Activated naive CD8-positive, alpha-beta T cell treated with anti-CD3 and anti-CD28 coated beads, Interleukin-2, amount 10 ng/mL, durations not matched to agents 7 days and 5 days (primary cell): ENCODE measurements at regions not wholly inside any gene's neighbourhood (a gene's known extent, or its start where the extent isn't known, plus 50 kb on each side); places are given as distances from the start of the nearest gene placed in this dataset.
A peak's percentile ranks its signal among the peaks of the same experiment; 100 is the strongest.
"Not testable (repeated sequence)": the region's sequence is repeated elsewhere in the genome, so short reads cannot be mapped to it uniquely, and the experiment has no call there.

Experiments
- ATAC-seq: fragments of 150-1000 bp; cut with Tn5 transposase; one replicate; pipeline ENCODE4 v1.10.0; 2021; ENCODE audit warnings: low read depth, moderate library complexity
- POLR2A ChIA-PET: fragments of 350-600 bp; sonication (Branson Sonifier 250); formaldehyde crosslinking; loops from one replicate; lab custom pipeline; 2021; ENCODE audit warnings: antibody characterized with exemption; lab: Charles Lee
- DNase-seq: peaks from one replicate; pipeline ENCODE4 v3.0.0; 2021
- H3K27ac Mint-ChIP-seq: one replicate; pipeline ENCODE4 v1.8.0; 2022; ENCODE audit warnings: mild to moderate bottlenecking, mixed read lengths
- H3K27me3 Mint-ChIP-seq: one replicate; pipeline ENCODE4 v1.8.0; 2022; ENCODE audit warnings: mild to moderate bottlenecking, moderate library complexity, mixed read lengths
- H3K36me3 Mint-ChIP-seq: one replicate; pipeline ENCODE4 v1.8.0; 2021; ENCODE audit warnings: mild to moderate bottlenecking, mixed read lengths
- H3K4me1 Mint-ChIP-seq: one replicate; pipeline ENCODE4 v1.8.0; 2021; ENCODE audit warnings: mixed read lengths
- H3K4me3 Mint-ChIP-seq: one replicate; pipeline ENCODE4 v1.8.0; 2022; ENCODE audit warnings: mild to moderate bottlenecking, moderate library complexity, mixed read lengths
- H3K9me3 Mint-ChIP-seq: one replicate; pipeline ENCODE4 v1.8.0; 2021; ENCODE audit warnings: mixed read lengths

DNA sequence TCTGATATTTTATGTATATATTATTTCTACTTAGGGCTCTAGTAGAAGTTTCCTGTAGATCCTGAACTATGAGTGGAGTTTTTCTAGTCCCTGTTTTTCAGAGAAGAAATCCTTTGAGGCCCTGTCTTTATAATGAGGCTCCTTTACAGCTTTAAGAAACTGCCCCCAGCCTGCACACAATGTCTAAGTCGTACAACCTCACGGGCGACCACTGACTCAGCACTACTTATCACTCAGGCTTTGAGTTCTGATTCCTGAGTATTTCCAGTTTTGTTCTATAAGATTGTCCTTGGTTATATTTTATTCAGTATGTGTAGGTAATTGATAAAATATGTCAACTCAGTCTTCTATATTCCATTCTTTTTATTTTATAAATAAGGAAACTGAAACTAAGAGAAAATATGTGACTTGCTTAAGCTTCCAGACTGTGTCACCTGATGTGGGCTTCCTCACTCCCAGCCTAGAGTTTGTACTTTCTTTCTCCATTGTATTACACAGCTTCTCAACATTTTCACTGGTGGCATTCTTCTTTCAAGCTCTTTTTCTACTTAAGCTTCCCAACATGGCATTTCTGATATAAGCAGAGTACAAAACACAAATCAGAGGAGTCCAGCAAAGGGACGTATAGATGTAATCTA, 167.0 kb downstream of the TBX18 start:
- no peaks in the 10 kb centered on the region for H3K36me3 Mint-ChIP-seq
- ATAC-seq, result no peak
- peaks cover 7% of the 10 kb centered on the region for H3K4me1 Mint-ChIP-seq
- POLR2A ChIA-PET, result no interaction called here
- no peaks in the 10 kb centered on the region for H3K27me3 Mint-ChIP-seq
- no peak overlapping the region for H3K4me3 Mint-ChIP-seq
- DNase-seq, result no peak
- H3K27ac Mint-ChIP-seq, result no peak overlapping the region
- peaks cover 2% of the 10 kb centered on the region for H3K9me3 Mint-ChIP-seq

DNA sequence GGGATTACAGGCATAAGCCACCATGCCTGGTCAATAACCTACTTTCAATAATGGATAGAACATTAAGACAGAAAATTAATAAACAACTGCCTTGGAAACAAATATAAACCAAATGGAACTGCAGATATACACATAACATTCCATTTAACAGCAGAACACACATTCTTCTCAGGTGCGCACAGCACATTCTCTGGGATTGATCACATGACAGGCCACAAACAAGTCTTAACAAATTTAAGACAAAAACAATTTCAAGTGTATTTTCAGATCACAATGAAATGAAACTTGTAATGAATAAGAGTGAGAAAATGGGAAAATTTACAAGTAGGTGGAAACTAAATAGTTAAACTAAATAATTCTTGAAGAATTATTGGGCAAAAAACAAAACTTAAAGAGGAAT, 167.9 kb downstream of the TBX18 start:
- H3K9me3 Mint-ChIP-seq, result peaks cover 1% of the 10 kb centered on the region
- DNase-seq (no peak), ATAC-seq (no peak)
- no peaks in the 10 kb centered on the region for H3K36me3 Mint-ChIP-seq
- no peak overlapping the region for H3K27ac Mint-ChIP-seq
- peaks cover 6% of the 10 kb centered on the region for H3K4me1 Mint-ChIP-seq
- POLR2A ChIA-PET, result no interaction called here
- H3K4me3 Mint-ChIP-seq, result no peak overlapping the region
- H3K27me3 Mint-ChIP-seq, result peaks cover 5% of the 10 kb centered on the region

DNA sequence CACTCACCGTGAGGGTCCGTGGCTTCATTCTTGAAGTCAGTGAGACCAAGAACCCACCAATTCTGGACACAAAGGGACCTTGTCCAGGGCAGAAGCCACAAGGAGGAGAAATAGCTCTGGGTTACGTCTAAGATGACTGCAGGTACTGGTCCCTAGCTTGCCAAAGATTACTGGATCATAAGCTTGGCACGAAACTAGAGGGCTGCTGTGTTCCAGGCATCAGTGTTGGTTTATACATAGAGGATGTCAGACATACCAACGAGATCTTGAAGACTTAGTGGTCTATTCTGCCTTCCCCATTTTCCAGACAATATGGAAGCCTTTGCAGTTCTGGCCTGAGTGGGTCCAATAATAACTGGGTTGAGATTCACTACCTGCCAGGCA, 175.7 kb downstream of the TBX18 start:
- peaks cover 2% of the 10 kb centered on the region for H3K9me3 Mint-ChIP-seq

GRCh38 chr6:84587994-84588696, 176.3 kb downstream of the TBX18 start:
- POLR2A ChIA-PET, H3K36me3 Mint-ChIP-seq, H3K4me1 Mint-ChIP-seq, H3K9me3 Mint-ChIP-seq: not testable (repeated sequence)
- Mint-ChIP-seq H3K27me3 (peaks cover 17% of the 10 kb centered on the region), H3K27ac (peak overlapping the region; percentile 63), H3K4me3 (peak overlapping the region; percentile 70)
- DNase-seq (peak; percentile 32), ATAC-seq (peak; percentile 30)

More for the DNA sequence above, 175.7 kb downstream of the TBX18 start:
- peak; percentile 42 for ATAC-seq
- peaks cover 9% of the 10 kb centered on the region for H3K4me1 Mint-ChIP-seq
- DNase-seq, result no peak
- H3K4me3 Mint-ChIP-seq, result peak overlapping the region; percentile 70
- no peaks in the 10 kb centered on the region for H3K36me3 Mint-ChIP-seq
- peaks cover 17% of the 10 kb centered on the region for H3K27me3 Mint-ChIP-seq
- POLR2A ChIA-PET, result no interaction called here
- no peak overlapping the region for H3K27ac Mint-ChIP-seq

DNA sequence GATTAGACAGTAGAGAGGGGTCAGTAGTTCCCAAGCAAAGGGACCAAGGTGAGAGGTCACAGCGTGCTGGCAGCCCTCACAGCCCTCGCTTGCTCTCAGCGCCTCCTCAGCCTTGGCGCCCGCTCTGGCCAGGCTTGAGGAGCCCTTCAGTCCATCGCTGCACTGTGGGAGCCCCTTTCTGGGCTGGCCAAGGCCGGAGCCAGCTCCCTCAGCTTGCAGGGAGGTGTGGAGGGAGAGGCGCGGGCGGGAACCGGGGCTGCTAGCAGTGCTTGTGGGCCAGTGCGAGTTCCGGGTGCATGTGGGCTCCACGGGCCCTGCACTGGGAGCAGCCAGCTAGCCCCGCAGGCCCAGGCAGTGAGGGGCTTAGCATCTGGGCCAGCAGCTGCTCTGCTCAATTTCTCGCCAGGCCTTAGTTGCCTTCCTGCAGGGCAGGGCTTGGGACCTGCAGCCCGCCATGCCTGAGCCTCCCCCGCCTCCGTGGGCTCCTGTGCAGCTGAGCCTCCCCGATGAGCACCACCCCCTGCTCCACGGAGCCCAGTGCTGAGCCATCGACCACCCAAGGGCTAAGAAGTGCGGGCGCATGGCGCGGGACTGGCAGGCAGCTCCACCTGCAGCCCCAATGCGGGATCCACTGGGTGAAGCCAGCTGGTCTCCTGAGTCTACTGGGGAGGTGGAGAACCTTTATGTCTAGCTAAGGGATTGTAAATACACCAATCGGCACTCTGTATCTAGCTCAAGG, 177.0 kb downstream of the TBX18 start:
- ATAC-seq, H3K9me3 Mint-ChIP-seq, DNase-seq, H3K27ac Mint-ChIP-seq, H3K36me3 Mint-ChIP-seq, H3K4me3 Mint-ChIP-seq, POLR2A ChIA-PET: not testable (repeated sequence)
- Mint-ChIP-seq H3K27me3 (peaks cover 17% of the 10 kb centered on the region), H3K4me1 (peaks cover 13% of the 10 kb centered on the region)

GRCh38 chr6:84583784-84584183, 180.6 kb downstream of the TBX18 start:
- Mint-ChIP-seq H3K4me1 (peaks cover 20% of the 10 kb centered on the region), H3K27ac (no peak overlapping the region), H3K9me3 (peaks cover 6% of the 10 kb centered on the region), H3K4me3 (no peak overlapping the region), H3K27me3 (peaks cover 3% of the 10 kb centered on the region), H3K36me3 (peaks cover 1% of the 10 kb centered on the region)
- DNase-seq, result no peak
- no peak for ATAC-seq
- POLR2A ChIA-PET, result no interaction called here

- peaks cover 3% of the 10 kb centered on the region for H3K27me3 Mint-ChIP-seq
- ATAC-seq, result no peak
- H3K27ac Mint-ChIP-seq, result no peak overlapping the region
- POLR2A ChIA-PET, result no interaction called here
- DNase-seq, result no peak
- peaks cover 5% of the 10 kb centered on the region for H3K9me3 Mint-ChIP-seq
- H3K4me3 Mint-ChIP-seq, result no peak overlapping the region
- H3K36me3 Mint-ChIP-seq, result peaks cover 1% of the 10 kb centered on the region
- H3K4me1 Mint-ChIP-seq, result peaks cover 13% of the 10 kb centered on the region
Observed at GRCh38 chr6:84582997-84583396, 181.4 kb downstream of the TBX18 start.

GRCh38 chr6:84581494-84582259, 182.7 kb downstream of the TBX18 start:
- Mint-ChIP-seq H3K4me1 (peaks cover 11% of the 10 kb centered on the region), H3K36me3 (peaks cover 1% of the 10 kb centered on the region), H3K9me3 (peaks cover 4% of the 10 kb centered on the region), H3K27ac (peak overlapping the region; percentile 28), H3K4me3 (peak overlapping the region; percentile 43), H3K27me3 (peaks cover 3% of the 10 kb centered on the region)
- ATAC-seq (peak; percentile 89), DNase-seq (no peak)
- POLR2A ChIA-PET, result no interaction called here

DNA sequence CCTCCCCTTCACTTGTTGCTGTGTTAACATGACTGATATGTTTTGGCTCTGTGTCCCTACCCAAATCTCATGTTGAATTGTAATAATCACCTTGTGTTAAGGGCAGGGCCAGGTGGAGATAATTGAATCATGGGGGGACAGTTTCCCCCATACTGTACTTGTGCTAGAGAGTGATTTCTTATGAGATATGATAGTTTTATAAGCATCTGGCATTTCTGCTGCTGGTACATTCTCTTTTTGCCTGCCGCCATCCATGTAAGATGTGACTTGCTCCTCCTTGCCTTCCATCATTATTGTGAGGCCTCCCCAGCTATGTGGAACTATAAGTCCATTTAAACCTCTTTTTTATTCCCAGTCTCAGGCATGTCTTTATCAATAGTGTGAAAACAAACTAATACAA, 185.0 kb downstream of the TBX18 start:
- POLR2A ChIA-PET, result no interaction called here
- no peak for ATAC-seq
- Mint-ChIP-seq H3K4me1 (peaks cover 17% of the 10 kb centered on the region), H3K36me3 (peaks cover 1% of the 10 kb centered on the region), H3K4me3 (no peak overlapping the region), H3K27me3 (peaks cover 1% of the 10 kb centered on the region), H3K9me3 (peaks cover 4% of the 10 kb centered on the region), H3K27ac (no peak overlapping the region)
- DNase-seq, result no peak

DNA sequence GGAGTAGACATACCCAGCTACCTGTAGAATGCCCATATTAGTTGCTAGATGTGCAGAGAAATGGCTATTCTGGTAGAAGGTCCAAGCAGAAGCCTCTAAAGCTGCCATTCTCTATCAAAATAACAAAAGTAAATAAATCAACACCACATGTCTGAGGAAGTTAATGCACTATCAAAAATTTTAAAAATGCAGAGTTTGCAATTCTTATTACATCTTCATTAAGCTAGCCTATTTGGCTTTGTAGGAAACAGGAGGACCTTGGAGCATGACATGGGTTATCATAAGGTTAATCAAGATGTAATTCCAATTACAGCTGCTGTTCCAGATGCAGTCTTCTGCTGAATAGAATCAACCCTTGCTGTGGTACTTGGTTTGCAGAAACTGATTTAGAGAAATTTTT, 188.4 kb downstream of the TBX18 start:
- no peak overlapping the region for H3K4me3 Mint-ChIP-seq
- H3K36me3 Mint-ChIP-seq, result peaks cover 1% of the 10 kb centered on the region
- peaks cover 6% of the 10 kb centered on the region for H3K4me1 Mint-ChIP-seq
- H3K27me3 Mint-ChIP-seq, result peaks cover 3% of the 10 kb centered on the region
- no peak overlapping the region for H3K27ac Mint-ChIP-seq
- ATAC-seq (no peak), DNase-seq (no peak)
- H3K9me3 Mint-ChIP-seq, result peaks cover 2% of the 10 kb centered on the region
- POLR2A ChIA-PET, result no interaction called here

DNA sequence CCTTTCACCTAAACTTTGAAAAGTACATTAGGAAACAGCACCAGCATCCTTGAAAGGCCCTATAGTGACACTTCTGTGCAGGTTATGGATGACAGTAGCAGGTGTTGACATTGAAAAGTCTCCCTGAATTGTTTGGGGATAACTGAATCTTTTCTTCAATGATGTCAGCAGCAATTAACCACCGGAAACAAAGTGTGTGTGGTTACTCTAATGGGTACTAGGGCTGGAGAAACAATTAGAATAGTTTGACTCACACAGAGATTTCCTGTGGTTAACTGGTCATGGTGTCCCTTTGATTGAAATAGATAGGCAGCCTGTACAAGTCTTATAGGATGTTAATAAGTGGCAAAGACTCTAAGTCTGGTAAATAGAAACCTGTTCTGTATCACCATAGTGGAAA, 189.1 kb downstream of the TBX18 start:
- POLR2A ChIA-PET, result no interaction called here
- no peak overlapping the region for H3K4me3 Mint-ChIP-seq
- H3K4me1 Mint-ChIP-seq, result peaks cover 6% of the 10 kb centered on the region
- H3K9me3 Mint-ChIP-seq, result peaks cover 2% of the 10 kb centered on the region
- DNase-seq, result no peak
- H3K27me3 Mint-ChIP-seq, result peaks cover 3% of the 10 kb centered on the region
- peaks cover 1% of the 10 kb centered on the region for H3K36me3 Mint-ChIP-seq
- ATAC-seq, result peak; percentile 67
- H3K27ac Mint-ChIP-seq, result no peak overlapping the region

DNA sequence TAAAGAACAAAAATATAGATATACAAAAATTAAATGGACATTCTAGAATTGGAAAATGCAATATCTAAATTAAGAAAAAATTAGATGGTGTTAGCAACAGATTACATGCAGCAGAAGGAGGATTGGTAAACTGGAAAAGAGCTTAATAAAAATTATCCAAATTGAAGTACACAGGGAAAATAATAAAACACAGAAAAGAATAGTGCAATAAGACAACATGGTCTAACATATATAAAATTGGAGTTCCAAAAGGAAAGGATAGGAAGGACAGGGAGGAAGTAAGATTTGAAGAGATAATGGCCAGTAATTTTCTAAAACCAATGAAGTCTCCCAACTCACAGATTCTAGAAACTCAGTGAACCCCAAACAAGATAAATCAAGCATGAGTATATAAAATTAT, 194.5 kb downstream of the TBX18 start:
- H3K4me1 Mint-ChIP-seq, result no peaks in the 10 kb centered on the region
- DNase-seq, result no peak
- POLR2A ChIA-PET, result no interaction called here
- peaks cover 6% of the 10 kb centered on the region for H3K27me3 Mint-ChIP-seq
- H3K27ac Mint-ChIP-seq, result no peak overlapping the region
- no peaks in the 10 kb centered on the region for H3K36me3 Mint-ChIP-seq
- H3K4me3 Mint-ChIP-seq, result no peak overlapping the region
- no peak for ATAC-seq
- peaks cover 2% of the 10 kb centered on the region for H3K9me3 Mint-ChIP-seq

GRCh38 chr6:84568971-84569370, 195.4 kb downstream of the TBX18 start:
- Mint-ChIP-seq H3K27ac (no peak overlapping the region), H3K4me1 (no peaks in the 10 kb centered on the region), H3K27me3 (peaks cover 2% of the 10 kb centered on the region), H3K9me3 (peaks cover 2% of the 10 kb centered on the region), H3K4me3 (no peak overlapping the region), H3K36me3 (no peaks in the 10 kb centered on the region)
- DNase-seq, result no peak
- ATAC-seq, result no peak
- POLR2A ChIA-PET, result no interaction called here
